HL-60/S4 (cell line): ENCODE measurements at regions not wholly inside any gene's neighbourhood (a gene's known extent, or its start where the extent isn't known, plus 50 kb on each side); places are given as distances from the start of the nearest gene placed in this dataset.
"Not testable (repeated sequence)": the region's sequence is repeated elsewhere in the genome, so short reads cannot be mapped to it uniquely, and the experiment has no call there.

Experiments
- in situ Hi-C: fragments of 300-500 bp; cut with MboI; formaldehyde crosslinking; loops from 2 replicates; pipeline ENCODE4 v1.14.3; 2022; ENCODE audit warnings: low sequenced_read_pairs

DNA sequence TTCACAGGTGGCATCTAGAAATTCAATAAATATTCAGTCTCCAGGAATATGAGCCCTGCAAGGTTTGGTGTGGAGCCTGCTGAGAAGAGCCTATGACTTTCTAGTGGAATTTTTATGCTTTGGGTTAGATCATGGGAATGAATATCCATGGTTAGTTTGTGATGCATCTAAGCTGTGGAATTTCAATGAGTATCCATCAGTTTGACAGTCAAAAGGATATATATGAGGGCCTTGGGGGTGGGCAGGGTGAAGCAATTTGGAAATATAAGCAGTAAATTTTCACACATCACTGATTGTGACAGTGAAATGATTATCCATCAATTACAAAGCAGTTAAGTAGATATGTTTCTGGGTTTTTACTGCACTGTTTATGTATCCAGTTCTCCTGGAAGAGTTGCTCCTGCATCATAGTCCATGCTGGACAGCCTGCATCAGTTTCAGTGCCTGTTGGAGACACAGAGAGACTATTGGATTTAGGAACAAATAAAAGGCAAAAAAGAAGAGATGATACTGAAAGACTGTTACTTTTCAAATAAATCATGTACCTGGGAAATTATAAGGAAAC is 530.8 kb downstream of the MFSD1 start:
- in situ Hi-C loops, result no loop called here

DNA sequence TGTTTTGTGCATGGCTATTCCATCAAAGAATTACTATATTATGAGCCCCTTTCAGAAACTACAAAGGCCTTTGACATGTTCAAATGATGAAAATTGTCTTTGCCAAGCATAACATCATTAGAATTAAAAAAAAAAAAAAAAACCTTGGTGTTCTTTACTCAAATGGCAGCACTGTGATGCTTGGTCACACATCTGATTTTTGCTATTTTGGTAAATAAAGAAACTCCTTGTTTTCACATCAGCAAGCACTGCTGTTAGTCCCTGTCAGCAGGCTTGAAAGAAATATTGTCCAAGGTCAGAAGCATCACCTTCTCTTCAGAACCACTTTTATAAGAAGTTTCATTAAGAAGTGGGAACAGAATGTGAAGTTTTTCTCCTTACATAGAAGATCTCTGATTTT is 537.3 kb downstream of the MFSD1 start:
- in situ Hi-C loops, result no loop called here

DNA sequence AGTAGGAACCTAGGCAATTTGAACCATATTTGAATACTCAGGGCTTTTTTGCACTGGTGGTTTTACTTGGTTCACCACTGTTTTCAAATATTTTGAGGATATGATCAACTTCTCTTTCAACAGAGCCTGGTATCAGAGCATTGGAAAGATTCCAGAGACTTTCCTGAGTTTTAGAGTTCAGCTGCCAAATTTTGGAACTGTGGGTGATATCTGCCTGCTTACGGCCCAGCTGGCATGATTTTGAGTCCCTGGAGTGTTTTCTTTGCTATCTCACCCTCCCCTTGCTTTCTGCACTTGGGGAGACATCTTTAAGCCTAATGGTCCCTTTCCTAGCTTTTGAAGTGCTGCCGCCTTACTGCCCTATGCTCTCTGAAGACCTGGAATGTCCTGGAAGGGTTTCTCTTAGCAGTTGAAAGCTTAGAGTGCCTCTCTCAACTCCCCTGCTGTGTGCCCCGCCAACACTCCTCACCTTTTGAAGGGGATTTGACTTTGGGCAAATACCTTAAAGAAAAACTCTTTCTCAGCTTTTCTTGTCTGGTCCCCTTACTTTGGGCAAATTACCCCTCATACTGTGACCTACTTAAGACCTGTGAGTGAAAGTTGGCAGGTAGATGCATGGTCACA is 539.1 kb downstream of the MFSD1 start:
- in situ Hi-C loops, result no loop called here

DNA sequence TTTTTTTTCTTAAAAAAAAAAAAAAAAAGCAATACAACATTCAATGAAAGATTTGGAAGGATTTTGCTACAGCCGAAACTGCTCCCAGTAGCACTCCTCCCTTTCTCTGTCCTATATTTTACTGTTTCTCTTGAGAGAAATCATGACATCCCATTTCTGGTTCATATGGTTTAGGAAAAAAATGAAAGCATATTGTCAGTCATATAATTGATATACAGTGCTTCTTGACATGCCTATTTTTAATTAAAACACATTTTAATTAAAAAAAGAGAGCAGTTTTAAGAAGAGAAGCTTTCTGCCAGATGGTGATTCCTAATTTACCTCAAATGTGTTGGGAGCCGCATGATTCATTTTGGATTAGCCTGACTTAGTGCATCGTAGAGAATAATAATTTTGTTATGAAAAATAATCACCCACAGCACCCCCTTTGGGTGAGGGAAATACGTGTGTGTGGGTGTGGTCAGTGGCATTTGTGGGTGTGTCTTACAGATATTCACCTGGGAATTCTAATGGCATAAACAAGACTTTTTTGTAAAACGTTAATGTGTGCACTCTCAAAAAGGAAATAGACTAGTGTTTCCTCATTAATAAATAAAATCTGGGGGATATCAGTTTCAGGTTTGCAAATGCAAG is 544.5 kb downstream of the MFSD1 start:
- in situ Hi-C loops, result no loop called here

DNA sequence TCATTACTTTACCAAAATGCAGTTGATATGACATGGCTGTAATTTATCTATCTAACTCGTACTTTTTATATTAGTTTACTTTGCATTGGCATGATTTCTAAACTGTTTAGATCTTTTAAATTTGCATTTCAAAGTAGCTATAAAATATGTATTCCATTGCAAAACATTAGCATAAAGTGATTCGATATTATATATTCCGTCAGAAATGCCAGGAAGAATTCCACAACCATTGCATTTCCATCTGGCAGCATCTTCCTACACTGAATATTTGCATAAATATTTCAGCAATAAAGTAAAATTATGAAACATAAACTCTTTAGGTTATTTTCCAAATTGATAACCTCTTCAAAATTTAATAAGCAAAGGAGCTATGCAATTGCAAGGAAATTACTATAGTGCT is 546.6 kb downstream of the MFSD1 start:
- in situ Hi-C loops, result no loop called here

DNA sequence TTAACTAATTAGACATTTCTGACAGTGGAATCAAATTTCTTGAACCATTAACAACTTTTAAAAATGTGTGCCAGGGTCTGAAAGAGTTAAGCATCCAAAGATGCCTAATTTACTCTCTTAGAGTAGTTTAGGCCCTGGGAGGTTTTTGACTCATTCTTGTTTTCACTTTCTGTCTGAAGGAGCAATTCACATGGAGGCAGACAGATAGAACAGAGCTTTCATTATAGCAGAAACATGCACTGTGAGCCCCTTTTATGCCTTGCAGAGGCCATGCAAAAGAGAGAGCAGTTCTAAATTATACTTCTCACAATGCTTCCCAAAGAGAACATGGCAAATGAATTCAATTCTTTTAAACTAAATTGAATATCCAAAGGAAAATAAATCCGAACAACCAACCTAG is 554.8 kb downstream of the MFSD1 start:
- in situ Hi-C loops, result no loop called here

DNA sequence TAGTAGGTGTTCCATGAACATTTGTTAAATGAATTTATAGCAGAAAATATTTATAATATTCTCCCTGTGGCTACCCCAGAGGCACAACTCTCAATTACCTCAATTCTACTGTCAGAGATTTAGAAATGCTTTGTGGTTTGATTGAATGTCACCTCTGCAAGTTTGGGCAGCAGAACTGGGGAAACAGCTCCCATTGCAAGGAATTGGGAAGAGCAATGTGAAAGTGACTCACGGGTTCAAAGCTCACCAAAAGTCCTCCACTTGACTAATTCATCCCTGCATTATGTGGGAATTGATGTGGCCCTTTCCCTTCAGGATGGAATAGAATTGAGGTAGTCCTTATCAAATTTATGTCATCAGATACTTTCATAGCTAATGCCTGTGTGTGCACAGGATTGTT is 562.7 kb downstream of the MFSD1 start:
- in situ Hi-C loops, result no loop called here

DNA sequence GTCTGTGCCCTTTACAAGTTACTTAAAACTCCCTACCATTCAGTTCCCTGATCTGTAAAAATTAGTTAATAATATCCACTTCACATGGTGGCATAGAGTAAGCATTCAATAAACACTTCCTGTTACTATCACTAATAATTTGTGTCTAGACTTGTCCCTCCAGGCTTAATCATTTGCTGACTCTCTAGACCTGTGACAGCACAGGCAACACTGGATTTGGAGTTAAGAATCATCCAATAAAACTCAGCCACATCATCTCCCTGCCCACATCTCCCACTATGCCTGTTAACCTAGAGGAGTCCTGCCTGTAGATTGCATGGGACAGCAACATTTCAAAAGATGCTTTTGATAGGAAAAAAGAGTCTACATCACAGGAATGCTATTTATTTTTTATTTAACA is 564.6 kb downstream of the MFSD1 start:
- in situ Hi-C loops, result no loop called here

DNA sequence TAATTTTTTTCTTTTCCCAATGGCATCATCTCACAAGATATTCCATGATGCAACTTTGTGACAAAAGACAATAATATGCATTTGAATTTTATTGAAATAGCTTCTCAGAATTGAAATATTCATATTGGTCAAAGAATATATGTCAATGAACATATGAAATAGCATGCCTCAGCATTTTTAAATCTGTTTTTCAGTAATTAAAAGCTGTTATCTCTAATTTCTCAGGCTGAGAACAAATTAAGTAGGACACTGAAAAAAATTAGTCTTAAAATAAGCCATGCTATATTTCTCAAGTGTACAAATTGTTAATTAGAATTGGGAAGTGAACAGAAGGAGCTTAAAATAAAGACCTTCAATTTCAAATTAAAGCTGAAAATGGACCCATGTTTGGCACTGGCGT is 570.1 kb downstream of the MFSD1 start:
- in situ Hi-C loops, result no loop called here

DNA sequence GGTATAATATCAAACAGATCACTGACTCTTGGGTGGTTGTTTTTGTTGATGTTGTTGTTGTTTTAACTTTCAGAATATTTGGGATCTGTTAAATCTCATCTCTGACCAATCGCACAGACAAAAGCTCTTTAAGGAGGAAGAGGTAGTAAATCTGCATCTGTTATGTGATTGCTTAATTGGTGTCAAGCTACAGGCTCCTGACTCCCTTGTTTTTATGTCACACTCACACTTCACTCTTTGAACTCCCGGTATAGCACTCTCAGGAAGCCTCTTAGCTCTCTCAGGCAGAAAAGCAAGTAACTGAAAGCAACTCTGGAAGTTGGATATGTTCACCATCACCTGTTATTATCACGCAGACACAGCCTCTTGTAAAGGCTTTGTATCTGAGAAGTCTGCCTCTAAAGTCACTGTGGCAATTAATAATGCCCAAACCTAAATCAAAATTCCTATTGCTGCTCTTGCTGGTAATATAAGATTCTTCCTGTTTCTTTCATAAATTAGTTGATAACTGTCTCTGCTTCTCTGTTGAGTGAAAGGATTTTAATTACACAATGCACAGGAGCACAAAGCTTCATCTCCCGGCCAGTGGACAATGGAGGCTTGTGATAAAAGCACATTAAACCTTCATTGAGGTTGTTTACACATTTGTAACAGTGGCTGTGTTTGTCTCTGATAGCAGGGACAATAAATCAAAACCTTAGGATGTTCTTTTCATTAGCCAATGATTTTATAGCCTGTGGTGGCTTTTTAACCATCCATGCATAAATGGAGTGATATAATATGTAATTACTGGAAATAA is 576.7 kb downstream of the MFSD1 start:
- in situ Hi-C loops, result no loop called here

DNA sequence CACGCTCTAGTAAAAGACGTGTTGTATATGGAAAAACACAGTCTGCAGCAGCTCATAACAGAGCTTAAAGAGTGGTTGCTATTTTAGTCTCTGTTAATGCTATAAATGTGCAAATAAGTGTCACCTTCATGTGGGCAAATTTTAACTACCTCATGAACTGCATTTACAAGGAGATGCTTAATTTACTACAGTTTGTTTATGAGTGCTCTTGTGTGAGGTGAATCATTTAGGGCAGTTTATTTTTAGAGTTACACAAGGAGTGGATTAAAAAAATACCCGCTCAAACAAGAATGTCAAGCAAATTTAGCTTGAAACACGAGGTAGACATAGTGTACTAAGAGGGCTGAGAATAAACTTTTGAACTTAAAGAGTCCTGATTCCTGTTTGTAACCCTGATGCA is 579.0 kb downstream of the MFSD1 start:
- in situ Hi-C loops, result no loop called here

DNA sequence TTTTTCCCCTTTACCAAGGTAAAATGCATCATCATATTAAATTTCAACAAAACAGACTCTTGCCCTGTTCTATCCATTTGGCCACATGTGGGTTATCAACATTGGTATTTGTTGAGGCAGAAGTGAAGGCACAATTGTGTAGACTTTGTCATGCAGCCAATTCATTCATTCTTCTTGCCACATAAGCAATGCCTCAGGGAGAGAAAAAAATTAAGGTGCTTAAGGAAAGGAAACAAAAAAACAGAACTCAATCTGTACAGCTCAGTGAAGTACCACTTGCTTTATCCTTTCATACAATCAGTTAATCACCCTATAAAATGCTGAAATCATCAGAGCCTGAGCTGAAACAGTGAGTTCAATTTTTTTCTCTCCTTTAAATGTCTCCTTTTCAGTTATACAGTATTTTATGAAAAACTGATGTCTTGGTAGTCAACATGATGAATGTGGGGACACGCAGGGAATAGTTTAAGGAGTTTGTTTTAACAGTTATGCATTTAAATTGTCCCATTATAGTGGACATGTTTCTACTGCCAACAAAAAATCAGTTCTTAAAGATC is 588.9 kb downstream of the MFSD1 start:
- in situ Hi-C loops, result no loop called here

DNA sequence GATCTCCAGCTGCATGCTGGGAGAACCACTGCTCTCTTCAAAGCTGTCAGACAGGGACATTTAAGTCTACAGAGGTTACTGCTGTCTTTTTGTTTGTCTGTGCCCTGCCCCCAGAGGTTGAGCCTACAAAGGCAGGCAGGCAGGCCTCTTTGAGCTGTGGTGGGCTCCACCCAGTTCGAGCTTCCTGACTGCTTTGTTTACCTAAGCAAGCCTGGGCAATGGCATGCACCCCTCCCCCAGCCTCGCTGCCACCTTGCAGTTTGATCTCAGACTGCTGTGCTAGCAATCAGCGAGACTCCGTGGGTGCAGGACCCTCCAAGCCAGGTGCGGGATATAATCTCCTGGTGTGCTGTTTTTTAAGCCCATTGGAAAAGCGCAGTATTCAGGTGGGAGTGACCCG is 591.0 kb upstream of the IL12A start:
- in situ Hi-C loops, result not testable (repeated sequence)

DNA sequence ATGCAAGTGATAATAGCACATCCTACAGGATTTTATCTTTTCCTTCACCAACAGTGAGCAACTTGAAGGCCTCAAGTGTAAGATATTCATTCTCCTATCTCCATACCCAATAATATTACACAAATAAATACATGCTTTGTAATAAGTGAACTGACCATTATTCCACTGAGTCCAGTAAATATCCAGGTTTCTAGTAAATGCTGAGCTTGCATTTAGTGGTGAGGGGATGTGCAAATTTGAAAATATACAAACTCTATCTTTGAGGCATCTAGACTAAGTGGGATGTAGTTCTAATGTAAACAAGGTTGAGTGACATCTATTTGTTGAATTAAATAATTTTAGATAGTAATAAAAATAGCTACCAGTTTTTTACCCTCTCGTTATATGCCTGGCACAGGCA is 587.6 kb upstream of the IL12A start:
- in situ Hi-C loops, result no loop called here

DNA sequence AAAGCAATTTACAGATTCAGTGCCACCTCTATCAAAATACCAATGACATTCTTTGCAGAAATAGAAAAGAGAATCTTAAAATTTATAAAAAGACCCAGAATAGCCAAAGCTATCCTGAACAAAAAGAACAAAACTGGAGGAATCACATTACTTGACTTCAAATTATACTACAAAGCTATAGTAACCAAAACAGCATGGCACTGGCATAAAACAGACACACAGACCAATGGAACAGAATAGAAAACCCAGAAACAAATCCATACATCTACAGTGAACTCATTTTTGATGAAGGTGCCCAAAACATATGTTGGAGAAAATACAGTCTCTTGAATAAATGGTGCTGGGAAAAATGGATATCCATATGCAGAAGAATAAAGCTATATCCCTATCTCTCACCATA is 578.9 kb upstream of the IL12A start:
- in situ Hi-C loops, result not testable (repeated sequence)

DNA sequence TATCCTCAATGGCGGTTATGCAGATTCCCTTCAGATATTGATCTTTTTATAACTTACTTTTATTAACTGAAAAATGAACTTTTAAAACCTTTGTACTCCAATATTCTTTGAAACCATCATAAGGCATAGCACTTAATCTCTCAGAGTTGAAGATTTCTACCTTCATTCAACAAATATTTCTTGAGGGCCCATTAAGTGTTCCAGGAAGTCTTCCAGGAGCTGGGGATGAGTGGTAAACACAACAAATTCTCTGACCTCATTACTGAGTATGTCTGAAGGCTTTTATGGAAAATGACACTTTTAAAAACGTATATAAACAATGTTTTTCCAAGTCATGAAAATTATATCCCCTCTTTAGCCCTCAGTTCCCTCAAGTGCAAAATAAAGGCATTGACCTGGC is 575.3 kb upstream of the IL12A start:
- in situ Hi-C loops, result no loop called here

DNA sequence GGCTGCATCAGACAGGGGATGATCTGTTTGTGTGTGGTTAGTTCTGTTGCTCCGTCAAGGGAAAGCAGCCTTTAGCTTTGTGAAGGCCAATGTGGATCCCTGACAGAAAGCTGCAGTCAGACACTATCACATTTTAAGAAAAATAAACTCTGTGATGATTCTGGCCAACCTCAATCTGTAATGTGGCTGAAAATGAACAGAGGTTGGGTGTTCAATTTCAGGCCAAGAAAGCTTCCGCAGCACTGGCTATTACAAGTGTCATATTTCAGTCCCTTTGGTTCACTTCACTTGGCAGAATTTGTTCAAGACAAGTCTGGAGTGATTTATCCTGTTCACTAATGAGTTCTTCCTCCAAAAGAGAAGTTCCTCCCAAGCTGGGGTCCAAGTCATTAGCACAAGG is 571.8 kb upstream of the IL12A start:
- in situ Hi-C loops, result no loop called here

DNA sequence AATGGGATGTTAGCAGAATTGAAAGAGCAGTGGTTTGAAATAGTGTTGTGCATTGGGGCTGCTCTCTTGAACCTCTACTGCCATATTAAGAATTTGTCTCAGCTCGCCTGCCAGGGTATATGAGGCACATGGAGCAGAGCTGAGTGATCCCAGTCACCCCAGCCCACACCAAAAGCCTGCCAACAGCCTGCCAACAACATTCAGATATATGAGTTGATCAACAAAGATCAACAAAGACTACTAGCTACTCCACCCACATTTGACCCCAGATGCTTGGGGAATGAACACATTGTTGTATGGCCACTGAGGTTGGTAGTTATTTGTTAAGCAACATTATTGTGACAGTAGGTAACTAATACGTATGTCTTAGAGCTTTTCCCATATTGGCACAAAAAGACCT is 570.9 kb upstream of the IL12A start:
- in situ Hi-C loops, result no loop called here

DNA sequence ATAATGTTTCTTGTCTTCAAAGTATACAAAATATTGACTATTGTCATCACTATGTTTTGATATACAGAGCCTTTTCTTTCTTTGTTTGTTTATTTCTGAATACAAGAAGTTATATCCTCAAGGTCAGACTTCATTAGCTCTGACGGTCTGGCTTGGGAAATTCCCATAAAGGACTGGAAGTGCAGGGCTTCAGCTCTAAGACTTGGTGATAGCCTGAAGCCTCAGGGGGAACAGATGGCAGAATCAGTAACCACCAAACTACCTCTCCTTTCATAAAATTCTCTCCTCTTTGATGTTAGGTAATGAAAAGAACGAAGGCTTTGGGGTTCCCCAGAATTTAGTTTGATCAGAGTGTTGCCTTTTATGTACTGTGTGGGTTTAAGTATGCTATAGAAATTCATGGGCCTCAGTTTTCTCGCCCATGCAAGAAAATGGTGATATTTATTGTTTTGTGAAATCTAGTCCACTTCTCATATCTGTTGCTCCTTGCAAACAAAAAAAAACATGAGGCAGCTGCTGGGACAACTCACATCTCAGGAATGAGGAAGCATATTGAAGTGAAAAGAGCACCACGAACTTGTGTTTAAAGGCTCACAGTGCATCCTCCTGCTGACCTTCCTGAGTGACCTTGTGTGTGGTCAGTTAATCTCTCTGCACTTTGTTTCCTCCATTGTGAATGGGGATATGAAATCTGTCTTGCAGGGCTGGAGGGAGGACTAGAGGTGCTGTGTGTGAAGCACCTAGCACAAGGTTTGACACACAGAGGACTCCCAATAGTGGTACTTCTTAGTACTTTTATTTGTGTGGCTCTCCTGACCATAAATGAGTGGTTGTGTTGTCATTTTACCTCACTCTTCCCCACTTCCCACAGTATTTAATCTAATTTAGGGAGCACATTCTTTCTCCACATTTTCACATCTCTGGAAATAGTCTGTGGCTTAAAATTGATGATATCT is 569.8 kb upstream of the IL12A start:
- in situ Hi-C loops, result no loop called here

DNA sequence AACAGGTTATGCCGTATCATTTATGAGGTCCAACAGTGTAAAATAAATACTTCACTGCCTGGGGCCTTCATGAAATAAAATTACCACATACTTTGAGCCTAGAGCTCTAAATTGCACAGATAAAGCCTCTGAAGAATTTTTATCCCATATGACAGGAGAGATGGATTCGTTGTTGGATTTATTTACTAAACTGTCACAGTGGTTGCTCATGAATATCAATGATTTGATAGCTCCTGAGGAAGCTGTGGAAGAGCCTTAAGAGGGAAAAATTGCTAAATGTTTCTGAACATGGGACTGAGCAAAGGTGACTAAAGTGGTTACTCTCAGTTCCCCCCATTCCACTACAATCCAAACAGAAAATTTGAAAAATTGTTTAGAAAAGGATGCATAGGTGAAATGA is 558.9 kb upstream of the IL12A start:
- in situ Hi-C loops, result no loop called here
